ENCODE measurements at regions not wholly inside any gene's neighbourhood (a gene's known extent, or its start where the extent isn't known, plus 50 kb on each side); places are given as distances from the start of the nearest gene placed in this dataset.

DNA sequence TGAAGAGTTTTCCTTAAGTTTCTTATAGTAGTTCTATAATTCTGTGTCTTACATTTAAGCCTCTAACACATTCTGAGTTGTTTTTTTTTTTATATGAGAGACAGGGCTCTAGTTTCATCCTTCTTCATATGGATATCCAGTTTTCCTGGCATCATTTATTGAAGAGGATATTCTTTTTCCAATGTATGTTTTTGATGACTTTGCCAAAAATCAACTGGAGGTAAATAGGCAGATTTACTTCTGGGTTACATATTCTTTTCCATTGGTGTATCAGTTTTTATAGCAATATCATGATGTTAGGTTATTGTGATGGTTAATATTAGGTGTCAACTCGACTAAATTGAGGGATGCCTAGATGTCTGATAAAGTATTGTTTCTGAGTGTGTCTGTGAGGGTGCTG, 650.7 kb upstream of the GRID2 start:
- H3K4me1 ChIP-seq (ENCODE audit: insufficient read depth, low read length): no peaks in the 10 kb centered on the region
- H3K4me3 ChIP-seq (ENCODE audit: low read depth in 1 of 2, low read length in 2 of 2): no peak overlapping the region
- H3K4me2 ChIP-seq (ENCODE audit: insufficient read depth, low read length): no peak overlapping the region
- ATAC-seq (ENCODE audit: insufficient read depth, low read depth): no peak
- H3K36me3 ChIP-seq (ENCODE audit: insufficient read depth, low read length): no peaks in the 10 kb centered on the region
- no peaks in the 10 kb centered on the region for H3K27me3 ChIP-seq (ENCODE audit: insufficient read depth, low read length, poor library complexity)
- TF ChIP-seq, protein P1, sequence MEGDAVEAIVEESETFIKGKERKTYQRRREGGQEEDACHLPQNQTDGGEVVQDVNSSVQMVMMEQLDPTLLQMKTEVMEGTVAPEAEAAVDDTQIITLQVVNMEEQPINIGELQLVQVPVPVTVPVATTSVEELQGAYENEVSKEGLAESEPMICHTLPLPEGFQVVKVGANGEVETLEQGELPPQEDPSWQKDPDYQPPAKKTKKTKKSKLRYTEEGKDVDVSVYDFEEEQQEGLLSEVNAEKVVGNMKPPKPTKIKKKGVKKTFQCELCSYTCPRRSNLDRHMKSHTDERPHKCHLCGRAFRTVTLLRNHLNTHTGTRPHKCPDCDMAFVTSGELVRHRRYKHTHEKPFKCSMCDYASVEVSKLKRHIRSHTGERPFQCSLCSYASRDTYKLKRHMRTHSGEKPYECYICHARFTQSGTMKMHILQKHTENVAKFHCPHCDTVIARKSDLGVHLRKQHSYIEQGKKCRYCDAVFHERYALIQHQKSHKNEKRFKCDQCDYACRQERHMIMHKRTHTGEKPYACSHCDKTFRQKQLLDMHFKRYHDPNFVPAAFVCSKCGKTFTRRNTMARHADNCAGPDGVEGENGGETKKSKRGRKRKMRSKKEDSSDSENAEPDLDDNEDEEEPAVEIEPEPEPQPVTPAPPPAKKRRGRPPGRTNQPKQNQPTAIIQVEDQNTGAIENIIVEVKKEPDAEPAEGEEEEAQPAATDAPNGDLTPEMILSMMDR (IDR thresholded peaks at IDR 0.05; ENCODE audit: borderline replicate concordance, extremely low read depth, low read length, poor library complexity, severe bottlenecking): no peak
- TF ChIP-seq EZH2 (IDR thresholded peaks at IDR 0.05; ENCODE audit: borderline replicate concordance, low read depth, low read length, severe bottlenecking): no peak
- no peaks in the 10 kb centered on the region for H3K79me2 ChIP-seq (ENCODE audit: insufficient read depth, low read length)
- H4K20me1 ChIP-seq (ENCODE audit: insufficient read depth, low read length): no peaks in the 10 kb centered on the region
- H3K9ac ChIP-seq (ENCODE audit: low read depth, low read length): no peak overlapping the region
- no peak overlapping the region for H2AFZ ChIP-seq (ENCODE audit: low read depth, low read length)
- no peak overlapping the region for H3K27ac ChIP-seq (ENCODE audit: low read length)
- no peak for DNase-seq
- H3K9me3 ChIP-seq (ENCODE audit: insufficient read depth, low read length, severe bottlenecking): no peaks in the 10 kb centered on the region

DNA sequence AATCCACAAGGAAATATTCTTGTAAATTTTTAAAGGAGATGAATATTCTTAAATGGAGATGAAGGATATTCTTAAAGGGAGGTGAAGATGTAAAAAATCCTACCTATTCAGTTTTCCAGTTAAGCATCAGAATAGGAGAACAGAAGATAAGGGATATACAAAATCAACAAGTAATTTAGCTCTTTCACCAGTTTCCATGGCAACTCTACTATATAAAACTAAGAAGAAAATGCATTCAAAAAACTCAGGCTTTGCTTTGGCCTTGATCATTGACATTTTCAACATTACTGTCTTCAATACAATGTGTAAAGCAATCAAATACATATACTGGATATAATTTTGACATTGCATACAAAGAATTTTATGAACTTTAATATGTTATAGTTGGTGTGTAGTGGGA, 622.7 kb upstream of the GRID2 start:
- no peak overlapping the region for H3K9ac ChIP-seq (ENCODE audit: low read depth, low read length)
- no peaks in the 10 kb centered on the region for H3K9me3 ChIP-seq (ENCODE audit: insufficient read depth, low read length, severe bottlenecking)
- H3K27ac ChIP-seq (ENCODE audit: low read length): no peak overlapping the region
- ATAC-seq (ENCODE audit: insufficient read depth, low read depth) (no peak), DNase-seq (no peak)
- no peak overlapping the region for H3K4me3 ChIP-seq (ENCODE audit: low read depth in 1 of 2, low read length in 2 of 2)
- no peaks in the 10 kb centered on the region for H3K36me3 ChIP-seq (ENCODE audit: insufficient read depth, low read length)
- no peak overlapping the region for H3K4me2 ChIP-seq (ENCODE audit: insufficient read depth, low read length)
- no peaks in the 10 kb centered on the region for H3K79me2 ChIP-seq (ENCODE audit: insufficient read depth, low read length)
- no peaks in the 10 kb centered on the region for H4K20me1 ChIP-seq (ENCODE audit: insufficient read depth, low read length)
- TF ChIP-seq EZH2 (IDR thresholded peaks at IDR 0.05; ENCODE audit: borderline replicate concordance, low read depth, low read length, severe bottlenecking): no peak
- TF ChIP-seq, protein P1 (IDR thresholded peaks at IDR 0.05; ENCODE audit: borderline replicate concordance, extremely low read depth, low read length, poor library complexity, severe bottlenecking): no peak
- no peak overlapping the region for H2AFZ ChIP-seq (ENCODE audit: low read depth, low read length)
- no peaks in the 10 kb centered on the region for H3K27me3 ChIP-seq (ENCODE audit: insufficient read depth, low read length, poor library complexity)
- H3K4me1 ChIP-seq (ENCODE audit: insufficient read depth, low read length): no peaks in the 10 kb centered on the region

DNA sequence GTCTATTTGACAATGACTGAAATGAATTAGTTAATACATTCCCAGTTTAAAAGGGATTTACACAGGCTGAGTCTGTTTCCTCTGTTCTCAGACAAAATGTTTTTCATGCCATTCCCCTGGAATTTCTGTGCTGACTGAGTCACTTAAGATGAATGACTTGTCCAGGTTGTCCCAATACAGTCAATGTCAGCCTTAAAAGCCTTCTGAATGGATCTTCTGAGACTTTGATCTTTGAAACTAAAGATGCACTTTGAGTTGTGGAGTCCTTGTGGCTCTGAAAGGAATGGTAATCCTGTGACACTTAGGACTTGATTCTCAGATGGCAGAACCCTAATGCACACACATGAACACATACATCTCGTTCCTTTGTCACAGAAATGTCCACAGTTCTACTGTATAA, 622.2 kb upstream of the GRID2 start:
- H3K4me1 ChIP-seq (ENCODE audit: insufficient read depth, low read length): no peaks in the 10 kb centered on the region
- no peaks in the 10 kb centered on the region for H3K36me3 ChIP-seq (ENCODE audit: insufficient read depth, low read length)
- TF ChIP-seq EZH2 (IDR thresholded peaks at IDR 0.05; ENCODE audit: borderline replicate concordance, low read depth, low read length, severe bottlenecking): no peak
- TF ChIP-seq, protein P1 (IDR thresholded peaks at IDR 0.05; ENCODE audit: borderline replicate concordance, extremely low read depth, low read length, poor library complexity, severe bottlenecking): no peak
- no peak overlapping the region for H2AFZ ChIP-seq (ENCODE audit: low read depth, low read length)
- no peaks in the 10 kb centered on the region for H3K27me3 ChIP-seq (ENCODE audit: insufficient read depth, low read length, poor library complexity)
- no peak for ATAC-seq (ENCODE audit: insufficient read depth, low read depth)
- no peaks in the 10 kb centered on the region for H3K9me3 ChIP-seq (ENCODE audit: insufficient read depth, low read length, severe bottlenecking)
- no peak overlapping the region for H3K4me3 ChIP-seq (ENCODE audit: low read depth in 1 of 2, low read length in 2 of 2)
- no peak for DNase-seq
- H3K9ac ChIP-seq (ENCODE audit: low read depth, low read length): no peak overlapping the region
- H4K20me1 ChIP-seq (ENCODE audit: insufficient read depth, low read length): no peaks in the 10 kb centered on the region
- H3K27ac ChIP-seq (ENCODE audit: low read length): no peak overlapping the region
- no peaks in the 10 kb centered on the region for H3K79me2 ChIP-seq (ENCODE audit: insufficient read depth, low read length)
- no peak overlapping the region for H3K4me2 ChIP-seq (ENCODE audit: insufficient read depth, low read length)

DNA sequence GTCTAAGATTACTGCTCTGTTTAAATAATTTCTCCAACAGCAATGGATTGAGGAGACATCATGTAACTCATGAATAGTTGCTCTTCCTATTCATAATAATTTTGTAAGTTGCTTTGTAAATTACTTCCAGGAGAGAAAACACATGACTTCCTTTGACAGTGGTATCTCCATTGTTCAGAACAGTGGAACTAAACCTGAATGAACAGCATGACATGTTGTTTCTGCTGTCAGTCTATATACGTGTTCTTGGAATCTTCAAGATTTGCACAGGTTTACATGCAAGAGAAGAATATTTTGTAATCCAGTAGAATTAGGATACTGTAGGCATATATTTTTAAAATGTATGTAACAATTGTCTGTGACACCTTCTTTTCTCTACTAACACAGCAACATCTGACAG, 618.8 kb upstream of the GRID2 start:
- no peaks in the 10 kb centered on the region for H3K4me1 ChIP-seq (ENCODE audit: insufficient read depth, low read length)
- TF ChIP-seq EZH2 (IDR thresholded peaks at IDR 0.05; ENCODE audit: borderline replicate concordance, low read depth, low read length, severe bottlenecking): no peak
- TF ChIP-seq, protein P1 (IDR thresholded peaks at IDR 0.05; ENCODE audit: borderline replicate concordance, extremely low read depth, low read length, poor library complexity, severe bottlenecking): no peak
- DNase-seq (no peak), ATAC-seq (ENCODE audit: insufficient read depth, low read depth) (no peak)
- no peak overlapping the region for H3K4me2 ChIP-seq (ENCODE audit: insufficient read depth, low read length)
- H3K27ac ChIP-seq (ENCODE audit: low read length): no peak overlapping the region
- no peaks in the 10 kb centered on the region for H3K27me3 ChIP-seq (ENCODE audit: insufficient read depth, low read length, poor library complexity)
- H3K9ac ChIP-seq (ENCODE audit: low read depth, low read length): no peak overlapping the region
- H3K9me3 ChIP-seq (ENCODE audit: insufficient read depth, low read length, severe bottlenecking): no peaks in the 10 kb centered on the region
- no peaks in the 10 kb centered on the region for H3K36me3 ChIP-seq (ENCODE audit: insufficient read depth, low read length)
- H3K4me3 ChIP-seq (ENCODE audit: low read depth in 1 of 2, low read length in 2 of 2): no peak overlapping the region
- no peak overlapping the region for H2AFZ ChIP-seq (ENCODE audit: low read depth, low read length)
- H3K79me2 ChIP-seq (ENCODE audit: insufficient read depth, low read length): no peaks in the 10 kb centered on the region
- no peaks in the 10 kb centered on the region for H4K20me1 ChIP-seq (ENCODE audit: insufficient read depth, low read length)
